ENCODE measurements at regions not wholly inside any gene's neighbourhood (a gene's known extent, or its start where the extent isn't known, plus 50 kb on each side); places are given as distances from the start of the nearest gene placed in this dataset.

GRCh38 chr20:18992418-18992817 lies 178.8 kb downstream of the SCP2D1 start:
- CTCF ChIA-PET = no interaction called here
- Histone ChIP-seq H3K4me3 (ENCODE audit: low read length) (no peak overlapping the region), H3K27ac (ENCODE audit: low read depth, low read length) (no peak overlapping the region), H3K9me3 (ENCODE audit: control insufficient read depth in 2 of 3, low read length in 3 of 3) (no peaks in the 10 kb centered on the region), H3K4me1 (ENCODE audit: control insufficient read depth in 2 of 2, insufficient read depth in 2 of 2, low read length in 2 of 2) (no peaks in the 10 kb centered on the region), H3K36me3 (ENCODE audit: control insufficient read depth in 2 of 3, insufficient read depth in 3 of 3, low read length in 3 of 3) (no peaks in the 10 kb centered on the region), H3K27me3 (ENCODE audit: control insufficient read depth in 2 of 2, insufficient read depth in 2 of 2, low read length in 2 of 2) (no peaks in the 10 kb centered on the region)
- Mint-ChIP-seq H3K27me3 (peaks cover 0 to 16% (median 9%) of the 10 kb centered on the region in 5 donors), H3K4me1 (no peaks in the 10 kb centered on the region), H3K27ac (no peak overlapping the region), H3K36me3 (peaks cover 0 to 3% (median 0%) of the 10 kb centered on the region in 5 donors), H3K4me3 (no peak overlapping the region), H3K9me3 (peaks cover 0 to 13% (median 7%) of the 10 kb centered on the region in 11 donors)
- DNase-seq = no peak
- intact Hi-C loops (cut with micrococcal nuclease) = no loop called here
- no peak for ATAC-seq
- POLR2A ChIA-PET = no interaction called here

GRCh38 chr20:18995455-18995854 lies 181.9 kb downstream of the SCP2D1 start:
- Histone ChIP-seq H3K9me3 (ENCODE audit: control insufficient read depth in 2 of 3, low read length in 3 of 3) (no peaks in the 10 kb centered on the region), H3K36me3 (ENCODE audit: control insufficient read depth in 2 of 3, insufficient read depth in 3 of 3, low read length in 3 of 3) (no peaks in the 10 kb centered on the region), H3K27ac (ENCODE audit: low read depth, low read length) (no peak overlapping the region), H3K4me3 (ENCODE audit: low read length) (no peak overlapping the region), H3K27me3 (ENCODE audit: control insufficient read depth in 2 of 2, insufficient read depth in 2 of 2, low read length in 2 of 2) (no peaks in the 10 kb centered on the region), H3K4me1 (ENCODE audit: control insufficient read depth in 2 of 2, insufficient read depth in 2 of 2, low read length in 2 of 2) (no peaks in the 10 kb centered on the region)
- intact Hi-C loops (cut with micrococcal nuclease) = no loop called here
- Mint-ChIP-seq H3K4me1 (no peaks in the 10 kb centered on the region), H3K4me3 (no peak overlapping the region), H3K27ac (no peak overlapping the region), H3K27me3 (peaks cover 0 to 16% (median 9%) of the 10 kb centered on the region in 5 donors), H3K36me3 (peaks cover 0 to 3% (median 0%) of the 10 kb centered on the region in 5 donors), H3K9me3 (peaks cover 0 to 17% (median 7%) of the 10 kb centered on the region in 11 donors)
- no peak for ATAC-seq
- DNase-seq = no peak
- ChIA-PET POLR2A (no interaction called here), CTCF (no interaction called here)

GRCh38 chr20:18999086-18999485 lies 185.5 kb downstream of the SCP2D1 start:
- CTCF ChIA-PET = no interaction called here
- ATAC-seq = no peak
- H3K9me3 Mint-ChIP-seq = peaks cover 0 to 10% (median 0%) of the 10 kb centered on the region in 11 donors
- no peaks in the 10 kb centered on the region for H3K36me3 ChIP-seq (ENCODE audit: control insufficient read depth in 2 of 3, insufficient read depth in 3 of 3, low read length in 3 of 3)
- no peak overlapping the region for H3K4me3 Mint-ChIP-seq
- H3K9me3 ChIP-seq (ENCODE audit: control insufficient read depth in 2 of 3, low read length in 3 of 3) = no peaks in the 10 kb centered on the region
- no peak overlapping the region for H3K27ac Mint-ChIP-seq
- no peaks in the 10 kb centered on the region for H3K4me1 ChIP-seq (ENCODE audit: control insufficient read depth in 2 of 2, insufficient read depth in 2 of 2, low read length in 2 of 2)
- no peaks in the 10 kb centered on the region for H3K27me3 ChIP-seq (ENCODE audit: control insufficient read depth in 2 of 2, insufficient read depth in 2 of 2, low read length in 2 of 2)
- no peak overlapping the region for H3K4me3 ChIP-seq (ENCODE audit: low read length)
- H3K36me3 Mint-ChIP-seq = peaks cover 0 to 3% (median 0%) of the 10 kb centered on the region in 5 donors
- no peak overlapping the region for H3K27ac ChIP-seq (ENCODE audit: low read depth, low read length)
- no peaks in the 10 kb centered on the region for H3K4me1 Mint-ChIP-seq
- no peak for DNase-seq
- intact Hi-C loops (cut with micrococcal nuclease) = no loop called here
- POLR2A ChIA-PET = no interaction called here
- peaks cover 0 to 10% (median 2%) of the 10 kb centered on the region in 5 donors for H3K27me3 Mint-ChIP-seq

- DNase-seq (no peak), ATAC-seq (no peak)
- ChIA-PET POLR2A (no interaction called here), CTCF (no interaction called here)
- Histone ChIP-seq H3K27ac (ENCODE audit: low read depth, low read length) (no peak overlapping the region), H3K4me1 (ENCODE audit: control insufficient read depth in 2 of 2, insufficient read depth in 2 of 2, low read length in 2 of 2) (no peaks in the 10 kb centered on the region), H3K4me3 (ENCODE audit: low read length) (no peak overlapping the region), H3K9me3 (ENCODE audit: control insufficient read depth in 2 of 3, low read length in 3 of 3) (no peaks in the 10 kb centered on the region), H3K36me3 (ENCODE audit: control insufficient read depth in 2 of 3, insufficient read depth in 3 of 3, low read length in 3 of 3) (no peaks in the 10 kb centered on the region), H3K27me3 (ENCODE audit: control insufficient read depth in 2 of 2, insufficient read depth in 2 of 2, low read length in 2 of 2) (no peaks in the 10 kb centered on the region)
- intact Hi-C loops (cut with micrococcal nuclease) = no loop called here
- Mint-ChIP-seq H3K4me3 (no peak overlapping the region), H3K27me3 (peaks cover 0 to 5% (median 0%) of the 10 kb centered on the region in 5 donors), H3K9me3 (peaks cover 0 to 6% (median 0%) of the 10 kb centered on the region in 11 donors), H3K27ac (no peak overlapping the region), H3K4me1 (no peaks in the 10 kb centered on the region), H3K36me3 (no peaks in the 10 kb centered on the region)
Measured at GRCh38 chr20:19000078-19000477, 186.5 kb downstream of the SCP2D1 start.

- no peak overlapping the region for H3K27ac Mint-ChIP-seq
- CTCF ChIA-PET = no interaction called here
- no peak for ATAC-seq
Measured at GRCh38 chr20:19001177-19001576, 187.6 kb downstream of the SCP2D1 start.

GRCh38 chr20:19003366-19004336 lies 190.1 kb downstream of the SCP2D1 start:
- CTCF ChIA-PET = no interaction called here
- DNase-seq = no peak
- no peaks in the 10 kb centered on the region for H3K4me1 Mint-ChIP-seq
- POLR2A ChIA-PET = no interaction called here
- H3K4me3 Mint-ChIP-seq = no peak overlapping the region
- no peaks in the 10 kb centered on the region for H3K36me3 ChIP-seq (ENCODE audit: control insufficient read depth in 2 of 3, insufficient read depth in 3 of 3, low read length in 3 of 3)
- H3K27ac Mint-ChIP-seq = no peak overlapping the region
- no peaks in the 10 kb centered on the region for H3K36me3 Mint-ChIP-seq
- no peaks in the 10 kb centered on the region for H3K4me1 ChIP-seq (ENCODE audit: control insufficient read depth in 2 of 2, insufficient read depth in 2 of 2, low read length in 2 of 2)
- H3K27ac ChIP-seq (ENCODE audit: low read depth, low read length) = no peak overlapping the region
- intact Hi-C loops (cut with micrococcal nuclease) = no loop called here
- H3K9me3 Mint-ChIP-seq = peaks cover 0 to 2% (median 0%) of the 10 kb centered on the region in 11 donors
- H3K27me3 ChIP-seq (ENCODE audit: control insufficient read depth in 2 of 2, insufficient read depth in 2 of 2, low read length in 2 of 2) = no peaks in the 10 kb centered on the region
- no peak for ATAC-seq
- no peak overlapping the region for H3K4me3 ChIP-seq (ENCODE audit: low read length)
- no peaks in the 10 kb centered on the region for H3K9me3 ChIP-seq (ENCODE audit: control insufficient read depth in 2 of 3, low read length in 3 of 3)
- H3K27me3 Mint-ChIP-seq = peaks cover 0 to 10% (median 2%) of the 10 kb centered on the region in 5 donors

More at GRCh38 chr20:19001177-19001576, 187.6 kb downstream of the SCP2D1 start:
- H3K27ac ChIP-seq (ENCODE audit: low read depth, low read length) = no peak overlapping the region
- no peaks in the 10 kb centered on the region for H3K27me3 ChIP-seq (ENCODE audit: control insufficient read depth in 2 of 2, insufficient read depth in 2 of 2, low read length in 2 of 2)
- intact Hi-C loops (cut with micrococcal nuclease) = no loop called here
- Mint-ChIP-seq H3K36me3 (no peaks in the 10 kb centered on the region), H3K4me1 (no peaks in the 10 kb centered on the region), H3K27me3 (peaks cover 0 to 5% (median 0%) of the 10 kb centered on the region in 5 donors), H3K4me3 (no peak overlapping the region), H3K9me3 (peaks cover 0 to 6% (median 0%) of the 10 kb centered on the region in 11 donors)
- H3K4me1 ChIP-seq (ENCODE audit: control insufficient read depth in 2 of 2, insufficient read depth in 2 of 2, low read length in 2 of 2) = no peaks in the 10 kb centered on the region
- H3K36me3 ChIP-seq (ENCODE audit: control insufficient read depth in 2 of 3, insufficient read depth in 3 of 3, low read length in 3 of 3) = no peaks in the 10 kb centered on the region
- no peak overlapping the region for H3K4me3 ChIP-seq (ENCODE audit: low read length)
- POLR2A ChIA-PET = no interaction called here
- H3K9me3 ChIP-seq (ENCODE audit: control insufficient read depth in 2 of 3, low read length in 3 of 3) = no peaks in the 10 kb centered on the region
- no peak for DNase-seq

- Mint-ChIP-seq H3K36me3 (no peaks in the 10 kb centered on the region), H3K9me3 (peaks cover 0 to 2% (median 0%) of the 10 kb centered on the region in 11 donors), H3K4me1 (no peaks in the 10 kb centered on the region), H3K4me3 (no peak overlapping the region), H3K27ac (no peak overlapping the region), H3K27me3 (peaks cover 0 to 13% (median 7%) of the 10 kb centered on the region in 5 donors)
- intact Hi-C loops (cut with micrococcal nuclease) = no loop called here
- Histone ChIP-seq H3K27ac (ENCODE audit: low read depth, low read length) (no peak overlapping the region), H3K9me3 (ENCODE audit: control insufficient read depth in 2 of 3, low read length in 3 of 3) (no peaks in the 10 kb centered on the region), H3K4me3 (ENCODE audit: low read length) (no peak overlapping the region), H3K4me1 (ENCODE audit: control insufficient read depth in 2 of 2, insufficient read depth in 2 of 2, low read length in 2 of 2) (no peaks in the 10 kb centered on the region), H3K27me3 (ENCODE audit: control insufficient read depth in 2 of 2, insufficient read depth in 2 of 2, low read length in 2 of 2) (no peaks in the 10 kb centered on the region), H3K36me3 (ENCODE audit: control insufficient read depth in 2 of 3, insufficient read depth in 3 of 3, low read length in 3 of 3) (no peaks in the 10 kb centered on the region)
- DNase-seq = no peak
- ATAC-seq = no peak
- ChIA-PET CTCF (no interaction called here), POLR2A (no interaction called here)
Measured at GRCh38 chr20:19004975-19005374, 191.4 kb downstream of the SCP2D1 start.
